Renal pelvis (tissue), 1 donor: ENCODE measurements at regions not wholly inside any gene's neighbourhood (a gene's known extent, or its start where the extent isn't known, plus 50 kb on each side); places are given as distances from the start of the nearest gene placed in this dataset.
"Not testable (repeated sequence)": the region's sequence is repeated elsewhere in the genome, so short reads cannot be mapped to it uniquely, and the experiment has no call there.

Source experiments
- DNase-seq: peaks from one replicate; pipeline ENCODE4 v3.0.0-alpha.2; 2013

DNA sequence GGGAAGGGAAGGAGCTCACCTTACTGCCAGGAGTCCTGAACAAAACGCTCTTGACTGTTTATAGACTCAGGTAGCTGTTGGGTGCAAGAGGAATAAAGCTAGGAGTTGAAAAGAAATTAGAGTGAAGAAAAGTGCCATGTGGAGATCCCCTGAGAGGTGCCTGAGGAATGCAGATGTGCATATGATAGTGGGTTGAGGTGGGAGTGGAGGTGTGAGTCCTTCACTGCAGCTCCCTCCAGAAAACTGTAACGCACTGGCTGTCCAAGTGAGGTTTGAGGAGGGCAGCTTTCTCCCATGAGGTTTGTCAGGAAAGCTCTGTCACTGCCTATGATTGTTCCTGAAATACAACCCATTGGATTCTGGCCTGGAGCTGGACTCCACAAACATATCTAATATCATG, 904.8 kb upstream of the POT1 start:
- DNase-seq, result no peak

DNA sequence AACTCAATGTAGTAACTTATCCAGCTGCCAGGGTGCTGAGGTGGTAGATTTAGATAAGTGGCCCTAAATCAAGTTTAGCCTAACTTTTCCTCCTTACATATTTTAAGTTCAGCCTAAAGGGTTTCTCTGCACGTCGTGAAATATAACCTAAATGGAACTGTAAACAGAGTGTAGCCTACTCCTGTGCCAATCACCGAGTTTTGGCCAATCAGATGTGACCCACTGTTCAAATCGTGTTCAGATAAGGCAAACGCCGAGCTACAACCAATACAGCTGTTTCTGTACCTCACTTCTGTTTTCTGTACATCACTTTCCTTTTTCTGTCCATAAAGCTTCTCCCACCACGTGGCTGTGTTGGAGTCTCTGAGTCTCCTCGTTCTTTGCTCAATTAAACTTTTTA, 904.2 kb upstream of the POT1 start:
- no peak for DNase-seq

DNA sequence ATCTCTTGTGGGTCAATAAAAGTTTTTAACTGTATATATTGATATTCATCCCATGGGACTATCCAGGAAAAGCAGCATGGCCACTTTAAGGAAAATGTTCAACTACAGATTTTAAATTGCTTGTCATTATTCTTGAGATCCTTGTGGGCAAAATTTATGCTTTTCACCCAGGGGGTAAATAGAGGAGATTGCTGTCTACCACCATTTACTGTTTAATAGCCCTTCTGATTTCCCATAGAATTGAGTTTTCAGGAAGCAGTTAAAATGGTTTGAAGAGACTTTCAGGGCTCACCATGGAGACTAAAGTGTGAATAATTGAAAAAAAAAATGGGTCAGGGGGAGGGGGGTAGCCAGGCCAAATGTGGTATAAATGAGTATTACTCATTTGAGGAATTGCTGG, 901.1 kb upstream of the POT1 start:
- no peak for DNase-seq

DNA sequence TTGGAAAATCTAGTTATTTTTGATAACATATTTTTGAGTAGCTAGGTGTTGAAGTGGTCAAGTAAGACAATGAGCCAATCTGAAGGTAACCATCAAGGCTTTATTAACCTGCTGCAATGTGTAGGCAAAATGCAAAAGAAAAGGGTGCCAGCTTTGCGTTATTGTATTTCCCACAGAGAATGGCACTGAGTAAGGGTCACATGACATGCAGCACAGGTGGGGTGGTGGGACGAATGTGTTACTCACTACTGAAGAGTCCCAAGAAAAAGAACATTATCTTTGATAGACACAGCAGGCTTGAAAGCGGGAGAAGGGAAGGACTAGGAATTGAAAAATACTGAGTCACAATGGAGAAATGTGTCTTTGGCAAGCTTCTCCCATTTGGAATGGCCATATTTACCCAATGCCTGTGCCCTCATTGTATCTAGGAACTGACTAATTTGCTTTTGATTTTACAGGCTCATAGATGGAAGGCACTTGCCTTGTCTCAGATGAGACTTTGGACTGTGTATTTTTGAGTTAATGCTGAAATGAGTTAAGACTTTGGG, 898.6 kb upstream of the POT1 start:
- DNase-seq, result no peak

DNA sequence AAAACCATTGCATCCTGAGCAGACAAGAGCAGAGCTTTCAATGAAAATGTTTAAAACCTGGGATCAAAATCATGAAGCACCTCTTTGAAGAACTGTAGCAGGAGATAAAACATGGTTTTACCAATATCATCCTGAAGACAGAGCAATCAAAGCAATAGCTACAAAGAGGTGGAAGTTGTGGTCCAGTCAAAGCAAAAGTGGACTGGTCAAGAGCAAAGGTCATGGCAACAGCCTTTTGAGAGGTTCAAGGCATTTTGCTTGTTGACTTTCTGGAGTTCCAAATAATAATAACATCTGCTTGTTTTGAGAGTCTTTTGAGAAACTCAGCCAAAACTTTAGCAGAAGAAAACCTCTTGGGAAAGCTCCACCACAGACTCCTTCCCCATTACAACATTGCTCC, 893.9 kb upstream of the POT1 start:
- no peak for DNase-seq

DNA sequence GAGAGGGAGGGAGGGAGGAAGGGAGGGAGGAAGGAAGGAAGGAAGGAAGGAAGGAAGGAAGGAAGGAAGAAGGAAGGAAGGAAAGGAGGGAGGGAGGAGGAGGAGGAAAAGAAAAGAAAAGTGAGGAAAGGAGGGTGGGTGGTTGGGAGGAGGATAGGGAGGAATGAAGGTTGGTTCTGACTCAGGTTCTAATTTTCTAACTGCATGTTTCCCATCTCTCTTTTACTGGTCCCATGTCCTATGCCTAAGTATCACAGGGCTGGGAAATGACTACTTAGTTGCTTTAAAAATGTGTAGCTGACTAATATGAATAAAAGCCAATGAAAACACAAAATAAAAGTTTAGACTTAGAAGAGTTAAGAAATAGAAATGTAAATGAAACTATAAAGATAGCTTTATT, 890.9 kb upstream of the POT1 start:
- no peak for DNase-seq

DNA sequence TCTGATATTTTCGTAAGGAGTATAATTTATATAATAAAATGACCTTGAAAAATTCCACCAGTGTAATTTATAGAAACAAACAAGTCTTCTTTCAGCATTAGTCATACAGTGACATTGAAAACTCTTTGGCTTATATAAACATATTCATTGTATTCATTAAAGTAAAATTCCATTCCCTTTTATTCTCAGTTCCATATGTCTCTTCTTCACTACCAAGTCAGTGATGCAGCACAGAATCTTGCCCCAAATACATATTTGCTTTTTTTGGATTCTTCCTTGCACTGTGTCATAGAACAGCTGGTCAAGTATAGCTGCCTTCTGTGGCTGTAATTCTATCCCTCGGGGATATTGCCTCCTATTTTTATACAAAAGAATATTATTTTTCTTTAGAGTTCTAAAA, 884.5 kb upstream of the POT1 start:
- no peak for DNase-seq

DNA sequence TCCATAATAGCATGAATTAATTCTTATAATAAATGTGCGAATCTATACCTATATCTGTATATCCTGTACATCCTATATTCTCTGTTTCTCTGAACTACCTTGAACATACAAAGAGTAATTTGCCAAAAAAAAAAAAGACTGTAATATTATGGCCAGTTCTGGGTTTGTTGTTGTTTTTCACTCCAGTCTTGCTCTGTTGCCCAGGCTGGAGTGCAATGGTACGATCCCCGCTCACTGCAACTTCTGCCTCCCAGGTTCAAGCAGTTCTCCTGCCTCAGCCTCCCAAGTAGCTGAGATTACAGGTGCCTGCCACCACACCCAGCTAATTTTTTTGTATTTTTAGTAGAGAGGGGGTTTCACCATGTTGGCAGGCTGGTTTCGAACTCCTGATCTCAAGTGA, 876.9 kb upstream of the POT1 start:
- not testable (repeated sequence) for DNase-seq

DNA sequence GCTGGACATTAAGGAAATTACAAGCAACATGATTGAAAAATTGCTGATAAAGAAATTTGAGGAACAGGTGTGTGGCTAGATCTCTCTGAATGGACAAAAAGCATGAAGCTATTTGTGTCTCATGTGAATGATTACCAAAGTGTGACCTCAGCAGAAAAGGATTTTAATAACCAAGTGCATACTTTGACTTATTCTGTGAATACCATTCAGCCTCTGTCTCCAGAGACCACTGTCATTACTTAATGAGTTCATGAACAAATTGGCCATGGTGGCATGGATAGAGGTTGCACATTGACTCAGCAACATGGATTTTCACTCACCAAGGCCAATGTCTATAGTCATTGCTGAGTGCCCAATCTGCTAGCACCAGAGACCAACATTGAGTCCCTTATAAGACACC, 874.6 kb upstream of the POT1 start:
- DNase-seq, result no peak

DNA sequence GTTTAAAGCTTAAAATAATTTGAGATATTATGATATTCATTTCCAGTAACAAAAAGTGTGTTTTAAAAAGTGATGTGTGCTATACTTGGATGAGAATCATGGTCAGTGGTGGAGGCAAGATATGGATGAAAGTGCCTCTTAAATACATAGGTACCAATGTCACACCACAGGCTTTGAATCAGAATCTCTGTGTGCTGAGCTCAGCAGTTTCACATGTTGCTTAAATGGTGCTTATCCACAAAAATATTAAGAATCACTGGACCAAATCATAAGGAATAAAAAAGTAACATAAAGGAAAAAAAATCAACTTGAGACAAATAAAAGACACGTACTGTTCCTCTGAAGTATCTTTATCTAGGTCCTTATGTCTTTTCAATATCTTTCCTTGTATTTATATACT, 850.5 kb upstream of the POT1 start:
- no peak for DNase-seq

DNA sequence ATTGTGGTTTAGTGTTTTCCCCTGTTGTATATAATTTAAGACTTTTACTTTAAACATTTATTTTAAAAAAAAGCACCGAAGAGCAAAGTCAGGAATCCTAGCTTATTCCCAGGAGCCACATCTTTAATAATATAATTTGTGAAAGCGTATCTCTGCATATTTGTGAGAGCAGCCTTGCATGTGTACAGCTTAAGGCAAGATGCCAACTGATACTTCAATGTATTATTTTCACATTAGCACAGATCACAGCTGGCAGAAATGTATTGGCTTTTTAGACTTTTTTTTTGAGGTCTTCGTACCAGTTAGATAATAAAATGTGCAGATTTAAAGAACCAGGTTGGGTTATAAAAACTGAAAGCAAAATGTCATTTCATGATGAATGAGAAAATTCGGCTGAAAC, 845.7 kb upstream of the POT1 start:
- no peak for DNase-seq

DNA sequence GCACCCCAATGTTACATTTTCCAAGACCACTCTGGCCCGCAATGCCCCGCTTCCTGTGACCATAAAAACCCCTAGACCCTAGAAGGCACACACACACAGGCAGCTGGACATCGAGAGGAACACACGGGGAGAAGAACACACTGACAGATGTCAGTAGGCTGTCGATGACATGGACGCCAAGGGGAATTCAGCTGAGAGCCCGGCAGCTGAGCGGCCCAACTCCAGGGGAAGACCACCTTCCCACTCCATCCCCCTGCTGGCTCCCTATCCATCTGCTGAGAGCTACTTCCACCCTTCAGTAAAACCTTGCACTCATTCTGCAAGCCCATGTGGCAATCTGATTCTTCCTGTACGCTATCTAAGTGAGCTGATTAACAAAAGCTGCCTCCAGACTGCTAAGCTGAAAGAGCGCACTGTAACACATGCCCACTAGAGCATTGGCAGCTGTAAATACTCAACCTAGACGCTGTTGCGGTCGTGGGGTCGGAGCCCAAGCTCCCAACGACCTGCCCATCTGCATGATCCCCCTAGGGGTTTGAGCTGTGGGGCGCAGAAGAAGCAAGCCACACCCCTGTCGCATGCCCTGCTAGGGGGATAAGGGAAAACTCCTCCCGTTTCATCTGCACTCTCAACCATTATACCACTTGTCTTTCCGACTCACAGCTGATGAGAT, 843.6 kb upstream of the POT1 start:
- no peak for DNase-seq

DNA sequence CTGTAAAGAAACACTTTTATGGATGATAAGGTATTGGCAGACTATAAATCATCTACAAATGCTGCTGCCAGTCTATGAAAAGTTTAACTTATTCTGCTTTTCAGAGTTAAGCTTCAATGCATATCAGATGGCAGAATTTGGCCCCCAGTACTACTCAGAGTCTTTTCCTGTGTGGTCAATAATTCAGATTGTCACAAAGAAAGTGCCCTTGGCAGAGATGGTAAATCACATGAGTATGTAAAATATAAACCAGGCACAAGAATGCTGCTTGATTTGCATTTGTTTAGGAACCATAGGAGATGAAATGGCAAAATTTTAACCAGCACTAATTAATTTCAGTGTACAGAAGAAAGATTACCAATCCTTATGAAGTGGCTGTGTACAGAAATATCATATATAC, 818.3 kb upstream of the POT1 start:
- no peak for DNase-seq

DNA sequence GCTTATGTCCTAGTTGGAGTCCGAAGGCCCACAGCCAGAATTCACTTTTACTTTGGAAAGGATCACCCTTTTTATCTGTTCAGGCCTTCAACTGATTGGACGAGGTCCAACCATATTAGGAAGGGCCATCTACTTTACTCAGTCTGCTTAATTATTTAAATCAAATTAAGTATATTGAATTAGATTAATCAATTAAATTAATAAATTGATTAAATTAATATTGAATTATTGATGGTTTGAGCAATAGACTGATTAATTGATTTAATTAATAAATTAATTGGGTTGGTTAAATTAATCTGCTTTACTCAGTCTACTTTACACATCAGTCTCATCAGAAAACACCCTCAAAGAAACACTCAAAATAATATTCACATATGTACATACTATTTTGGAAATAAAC, 816.9 kb upstream of the POT1 start:
- no peak for DNase-seq

DNA sequence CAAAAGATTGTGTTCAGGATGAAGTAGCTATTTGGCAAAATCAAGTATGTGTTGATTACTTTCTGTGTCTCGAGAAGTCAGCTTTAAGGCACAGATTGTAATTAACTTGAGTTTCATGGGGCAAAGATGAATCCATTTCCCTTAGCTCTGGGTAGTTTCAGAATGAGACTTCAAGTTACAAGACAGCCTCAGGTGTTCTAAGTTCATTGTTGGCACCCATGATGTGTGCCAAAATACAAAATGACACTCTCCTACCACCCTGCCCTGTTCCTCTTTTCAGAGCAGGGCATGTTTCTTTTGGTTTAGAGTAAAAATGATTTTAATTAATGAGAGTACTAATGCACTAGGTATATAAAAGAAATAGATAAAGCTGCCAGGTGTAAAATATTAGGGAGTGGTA, 797.6 kb upstream of the POT1 start:
- DNase-seq, result no peak

DNA sequence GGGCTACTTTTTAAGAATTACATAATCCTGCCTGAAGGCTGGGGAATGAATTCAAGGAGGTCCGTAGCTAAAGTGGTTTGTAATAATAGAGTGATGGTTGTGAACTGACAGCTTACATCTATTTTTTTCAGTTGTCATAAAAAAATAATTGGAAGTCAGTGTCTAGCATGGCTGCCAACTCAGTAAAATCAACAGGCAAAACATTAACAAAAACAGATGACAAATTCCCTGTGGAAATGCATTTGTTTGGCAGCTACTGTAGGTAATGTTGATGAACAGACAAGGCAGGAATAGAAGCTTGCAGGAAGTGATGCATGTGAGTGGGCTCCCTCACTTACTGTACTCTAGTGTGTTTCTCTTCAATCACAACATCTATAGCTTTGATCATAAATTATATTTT, 766.0 kb upstream of the POT1 start:
- DNase-seq, result no peak

DNA sequence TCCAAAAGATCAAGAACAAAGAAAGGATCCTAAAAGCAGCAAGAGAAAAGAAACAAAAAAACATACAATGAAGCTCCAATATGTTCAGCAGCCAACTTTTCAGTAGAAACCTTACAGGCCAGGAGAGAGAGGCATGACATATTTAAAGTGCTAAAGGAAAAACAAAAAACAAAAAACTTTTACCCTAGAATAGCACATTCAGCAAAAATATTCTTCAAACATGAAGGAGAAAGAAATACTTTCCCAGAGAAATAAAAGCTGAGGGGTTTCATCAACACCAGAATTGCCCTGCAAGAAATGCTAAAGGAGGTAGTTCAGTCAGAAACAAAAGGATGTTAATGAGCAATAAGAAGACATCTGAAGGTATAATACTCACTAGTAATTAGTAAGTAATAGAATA, 753.5 kb upstream of the POT1 start:
- no peak for DNase-seq

DNA sequence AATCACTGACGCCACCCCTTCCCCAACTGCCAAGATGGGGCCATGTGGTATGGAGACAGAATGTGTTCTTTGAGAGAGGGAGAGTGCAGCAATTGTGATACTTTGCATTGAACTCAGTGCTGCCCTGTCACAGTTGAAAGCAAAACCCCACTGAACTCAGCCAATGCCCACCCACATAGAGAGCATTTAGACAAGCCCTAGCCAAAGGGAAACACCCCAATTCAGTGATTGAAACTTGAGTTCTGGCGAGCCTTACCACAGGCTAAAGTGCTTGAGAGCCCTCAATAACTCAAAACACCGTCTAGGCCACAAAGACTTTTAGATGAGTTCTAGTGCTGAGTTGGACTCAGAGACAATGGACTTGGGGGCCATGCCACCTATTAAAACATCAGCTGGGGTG, 751.9 kb upstream of the POT1 start:
- no peak for DNase-seq

DNA sequence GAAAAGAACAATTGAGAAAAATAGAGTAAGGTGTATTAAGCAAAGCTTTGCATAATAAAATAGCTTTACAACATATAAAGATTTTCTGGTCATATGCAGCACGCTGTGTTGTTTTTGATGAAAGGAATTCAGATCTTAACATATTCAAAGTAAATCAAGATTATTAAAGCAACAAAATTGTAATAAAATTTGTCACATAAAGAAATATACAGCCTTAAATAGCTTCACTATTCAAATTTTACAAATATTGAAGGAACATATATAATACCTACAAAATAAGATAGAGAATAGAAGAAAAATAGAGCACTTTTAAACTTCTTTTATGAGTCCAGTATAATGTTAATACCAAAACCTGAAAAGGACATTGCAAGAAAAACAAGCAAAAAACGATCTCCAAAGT, 749.1 kb upstream of the POT1 start:
- DNase-seq, result no peak

DNA sequence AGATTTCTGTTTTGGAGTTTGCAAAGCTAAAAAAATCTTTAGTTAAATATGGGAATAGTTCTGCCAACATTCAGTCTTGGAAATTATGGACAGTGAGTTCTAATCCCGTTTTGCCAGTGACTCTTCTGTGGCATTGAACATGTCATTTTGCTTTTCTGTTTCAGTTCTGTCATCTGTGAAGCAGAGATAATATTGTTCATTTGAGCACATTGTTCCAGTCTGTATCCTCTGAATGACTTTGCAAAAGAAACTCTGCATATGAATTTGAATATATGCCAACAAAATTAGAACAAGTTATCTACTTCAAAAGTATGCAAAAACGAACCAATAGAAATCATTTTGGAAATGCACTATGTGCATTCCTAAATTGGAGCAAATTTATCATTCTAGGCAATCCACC, 746.0 kb upstream of the POT1 start:
- DNase-seq, result no peak

DNA sequence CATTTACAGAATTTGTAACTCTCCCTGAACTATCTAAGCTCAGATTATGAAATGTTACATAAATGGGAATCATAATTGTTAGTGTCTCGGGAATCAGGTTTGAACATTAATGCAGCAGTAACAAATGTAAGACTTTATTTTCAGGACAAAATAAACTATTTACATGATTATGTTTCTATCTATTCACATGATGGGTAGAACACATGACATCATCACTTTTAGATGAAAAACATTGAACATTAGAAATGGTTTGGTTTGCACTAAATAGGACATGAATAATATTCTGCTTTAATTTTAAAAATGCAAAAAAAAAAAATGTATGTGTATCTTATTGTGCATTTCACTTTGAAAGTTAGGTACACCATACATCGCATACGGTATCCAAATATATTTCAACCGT, 745.5 kb upstream of the POT1 start:
- DNase-seq, result no peak

DNA sequence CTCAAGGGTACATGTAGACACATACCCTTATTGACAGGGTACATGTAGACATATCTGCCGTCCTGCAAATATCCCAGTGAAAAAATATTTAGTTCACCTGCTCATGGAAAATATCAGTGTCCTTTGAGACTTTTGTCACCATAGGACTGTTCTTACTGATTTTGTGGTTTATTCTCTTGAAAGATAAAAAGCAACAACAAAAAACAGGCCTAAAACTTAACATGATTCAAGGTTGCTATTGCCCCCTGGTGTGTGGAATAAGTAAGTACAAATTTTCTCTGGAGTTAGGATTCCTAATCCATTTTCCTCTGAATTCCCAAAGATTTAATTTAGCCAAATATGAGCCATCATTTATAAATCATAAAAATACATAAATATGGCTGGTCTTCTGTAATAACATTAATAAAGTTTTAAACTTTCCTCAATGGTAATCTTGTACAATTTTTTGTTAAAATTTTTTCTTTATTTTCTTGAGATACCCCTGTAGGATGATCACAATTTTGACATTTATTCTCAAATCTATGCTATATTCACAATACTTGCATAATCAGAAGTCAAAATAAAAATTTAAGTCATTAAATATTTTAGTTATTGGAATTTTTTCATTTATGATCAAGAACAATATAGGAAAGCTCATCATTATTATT, 741.4 kb upstream of the POT1 start:
- DNase-seq, result peak; percentile 20

DNA sequence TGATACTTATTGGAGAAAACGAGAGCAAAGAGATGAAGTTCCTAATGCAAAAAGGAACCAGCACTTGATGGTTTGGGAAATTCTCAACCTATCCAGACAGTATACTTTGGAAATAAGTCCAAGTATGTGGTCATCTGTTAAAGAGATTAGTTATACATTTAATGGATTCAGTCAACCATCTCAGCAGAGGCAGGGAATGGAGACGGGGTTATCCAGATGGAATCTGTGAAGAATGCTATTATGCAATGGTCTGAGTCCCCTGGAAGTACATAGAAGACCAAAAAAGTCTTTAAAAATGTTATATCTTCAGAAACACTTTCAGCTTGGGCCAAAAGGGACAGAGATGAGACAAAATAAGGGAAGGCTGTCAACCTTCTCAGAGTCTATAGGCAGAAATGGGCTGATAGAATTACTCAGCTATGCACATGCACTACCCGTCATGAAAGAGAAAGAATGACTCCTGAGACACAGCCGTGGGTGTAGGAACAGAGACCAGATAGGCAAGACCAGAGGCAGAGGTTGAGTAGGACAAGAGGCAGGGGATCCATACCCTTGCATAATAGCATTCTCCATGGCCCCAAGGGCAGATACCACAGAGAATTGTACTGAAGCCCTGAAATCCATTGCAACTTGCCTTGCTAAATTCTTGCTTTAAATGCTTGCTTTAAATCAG, 738.8 kb upstream of the POT1 start:
- DNase-seq, result peak; percentile 8

DNA sequence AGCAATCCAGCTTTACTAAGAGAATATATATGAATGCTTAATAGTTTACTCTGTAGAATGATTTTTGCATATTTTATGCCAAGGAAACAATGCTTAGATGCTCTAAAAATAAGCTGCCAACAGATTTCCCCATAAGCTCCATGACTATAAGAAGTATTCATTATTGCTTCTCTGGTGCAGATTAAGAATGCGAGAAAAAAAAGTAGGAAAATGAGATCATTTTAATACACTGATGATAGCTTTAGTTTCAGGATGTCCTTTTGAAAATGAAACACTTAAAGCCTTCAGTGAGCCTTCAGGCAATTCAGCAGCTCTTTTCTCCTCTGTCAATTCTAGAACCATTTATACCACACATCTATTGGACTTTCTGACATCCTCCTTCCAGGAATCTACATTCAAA, 735.0 kb upstream of the POT1 start:
- DNase-seq, result no peak
